ENCODE measurements at regions not wholly inside any gene's neighbourhood (a gene's known extent, or its start where the extent isn't known, plus 50 kb on each side); places are given as distances from the start of the nearest gene placed in this dataset.

DNA sequence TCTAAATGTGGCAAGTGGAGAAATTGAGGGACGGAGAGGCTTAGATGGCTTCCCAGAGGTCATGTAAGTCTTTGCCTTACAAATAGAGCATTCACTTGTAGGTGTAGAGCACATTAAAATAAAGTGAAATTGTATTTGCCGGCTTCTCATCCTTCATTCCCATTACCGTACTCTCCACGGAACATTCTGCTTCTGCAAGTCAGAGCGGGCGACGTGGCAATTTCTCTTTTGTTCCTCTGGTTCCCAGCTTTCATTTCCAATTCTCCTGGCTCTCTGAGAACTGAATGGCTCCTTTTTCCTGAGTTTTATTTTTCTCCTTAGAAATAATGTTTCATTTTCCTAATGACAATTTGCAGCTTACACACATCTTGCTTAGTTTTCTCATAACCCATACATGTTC lies 51.3 kb upstream of the PFKP start:
- DNase-seq (ENCODE audit: low spot score) = no peak

GRCh38 chr10:3014968-3015367 lies 52.4 kb upstream of the PFKP start:
- DNase-seq (ENCODE audit: low spot score) = no peak

DNA sequence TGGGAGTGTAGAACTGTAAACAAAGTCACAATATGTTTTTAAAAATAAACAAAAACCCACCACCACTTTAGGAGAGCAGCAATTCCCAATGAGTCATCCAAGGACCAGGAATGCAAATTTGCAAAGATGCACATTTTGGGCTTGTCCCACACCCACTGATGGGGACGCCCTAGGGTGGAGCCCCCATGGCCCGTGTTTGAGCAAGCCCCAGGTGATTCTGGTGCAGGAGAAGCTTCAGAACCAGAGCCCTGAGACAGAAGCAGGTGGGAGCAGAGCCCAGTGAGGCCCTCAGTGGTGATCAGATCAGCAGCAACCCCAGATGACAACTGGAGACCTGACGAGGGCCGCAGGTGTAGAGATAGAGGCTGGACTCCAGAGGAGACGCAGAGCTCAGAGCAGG lies 55.1 kb upstream of the PFKP start:
- DNase-seq (ENCODE audit: low spot score) = no peak

- no peak for DNase-seq (ENCODE audit: low spot score)
These were observed 56.4 kb upstream of the PFKP start for GRCh38 chr10:3010816-3011460.

GRCh38 chr10:3010334-3010733 lies 57.0 kb upstream of the PFKP start:
- DNase-seq (ENCODE audit: low spot score) = no peak

DNA sequence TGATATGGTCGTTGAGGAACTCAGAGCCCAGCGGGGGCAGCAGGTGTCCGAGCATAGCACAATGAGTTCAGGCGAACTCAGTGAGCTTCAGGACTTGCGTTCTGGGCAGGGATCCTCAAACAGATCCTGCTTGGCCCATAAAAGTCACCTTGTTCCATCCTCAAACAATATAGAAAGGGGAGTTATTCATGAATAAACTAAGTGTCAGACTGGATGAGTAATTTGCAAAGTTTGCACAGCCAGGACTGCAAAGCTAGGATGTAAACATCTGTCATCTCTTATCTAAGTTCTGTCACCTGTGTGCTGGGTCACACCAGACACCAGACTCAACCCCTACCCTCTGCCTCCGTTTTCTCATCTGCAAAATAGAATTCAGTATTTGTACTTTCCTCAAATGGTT lies 58.0 kb upstream of the PFKP start:
- no peak for DNase-seq (ENCODE audit: low spot score)

DNA sequence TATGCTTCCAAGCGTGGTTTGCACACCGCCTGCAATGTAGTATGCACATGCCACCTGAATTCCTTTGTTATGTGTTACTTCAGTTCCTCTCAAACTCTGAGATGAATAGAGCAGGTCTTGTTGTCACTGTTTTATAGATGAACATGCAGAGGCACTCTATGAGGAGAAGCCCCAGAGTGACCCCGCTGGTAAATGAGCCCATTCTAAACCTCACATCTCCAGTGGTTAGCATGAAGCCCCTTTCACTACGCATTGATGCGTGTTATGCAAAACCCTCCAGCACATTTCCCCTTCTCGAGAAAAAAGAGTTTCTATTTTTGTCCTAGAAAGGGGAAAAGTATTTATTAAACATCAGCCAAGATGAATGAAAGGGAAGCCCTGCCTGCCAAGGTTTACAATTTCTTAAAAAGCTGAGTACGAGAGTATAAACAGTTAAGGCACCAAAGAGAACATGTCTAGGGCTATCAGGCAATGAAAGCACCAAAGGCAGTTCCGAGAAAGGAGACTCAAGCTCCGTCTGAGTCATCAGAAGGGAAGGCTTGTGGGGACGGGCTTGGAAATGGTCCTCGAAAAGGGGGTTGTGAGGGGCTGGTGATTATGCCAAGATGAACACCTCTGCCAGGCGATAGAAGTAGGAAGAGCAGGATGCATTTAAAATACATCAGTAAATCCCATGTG lies 58.7 kb upstream of the PFKP start:
- peak; percentile 8 for DNase-seq (ENCODE audit: low spot score)

DNA sequence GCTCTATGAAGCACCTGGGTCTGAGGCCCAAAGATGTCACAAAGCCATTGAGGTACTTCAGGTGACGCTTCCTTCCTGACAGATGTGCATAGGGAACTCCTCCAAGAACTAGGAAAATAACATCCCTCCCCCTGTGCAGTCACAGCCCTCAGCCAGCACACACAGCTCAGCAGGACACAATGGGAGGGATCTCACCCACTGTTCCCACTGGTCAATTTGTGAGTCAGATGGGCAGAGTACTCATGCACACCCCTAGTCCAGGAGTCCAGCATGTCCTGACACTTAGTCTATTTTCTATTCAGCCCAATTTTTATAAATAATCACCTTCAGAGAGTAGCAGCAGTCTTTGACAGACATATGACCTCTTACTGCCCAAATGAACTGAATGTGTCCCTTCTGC lies 60.7 kb upstream of the PFKP start:
- DNase-seq (ENCODE audit: low spot score) = no peak

DNA sequence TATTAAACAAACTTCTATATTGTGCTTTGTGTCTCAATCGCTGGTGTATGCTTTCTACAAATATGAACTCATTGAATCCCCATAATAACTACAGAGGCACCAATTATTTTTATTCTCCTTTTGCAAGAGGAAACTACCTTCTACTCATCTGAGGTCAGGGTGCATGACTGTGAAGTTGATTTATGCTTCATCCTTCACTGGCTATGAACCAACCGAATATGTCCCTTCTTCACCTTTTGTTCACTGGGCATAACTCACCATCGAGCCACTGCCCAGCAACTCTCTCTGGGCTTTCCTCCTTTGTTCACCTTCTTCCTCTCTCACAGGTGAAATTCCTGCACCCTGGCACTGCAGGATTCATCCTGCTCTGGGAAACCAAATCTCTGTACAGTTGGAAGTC lies 61.3 kb upstream of the PFKP start:
- no peak for DNase-seq (ENCODE audit: low spot score)

GRCh38 chr10:3002304-3002703 lies 65.0 kb upstream of the PFKP start:
- DNase-seq (ENCODE audit: low spot score) = no peak

DNA sequence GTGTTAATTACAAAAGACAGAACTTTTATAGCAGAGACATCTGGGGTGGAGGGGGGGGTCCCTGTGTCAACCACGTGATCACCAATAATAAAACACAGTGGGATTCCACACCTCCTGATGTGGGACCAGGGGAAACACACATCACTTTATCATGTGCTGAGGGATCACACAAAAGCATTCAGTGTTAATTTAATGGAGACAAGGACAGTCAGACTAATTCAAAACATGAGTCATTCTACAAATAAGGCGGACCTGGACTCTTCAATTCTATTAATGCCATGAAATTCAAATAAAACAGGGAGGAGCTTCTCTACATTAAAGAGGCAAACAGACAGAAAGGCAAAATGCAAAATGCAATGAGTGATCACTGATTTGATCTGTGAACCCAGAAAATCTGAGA lies 67.3 kb upstream of the PFKP start:
- DNase-seq (ENCODE audit: low spot score) = no peak

- no peak for DNase-seq (ENCODE audit: low spot score)
These were observed 73.0 kb upstream of the PFKP start for GRCh38 chr10:2994221-2994961.

- DNase-seq (ENCODE audit: low spot score) = no peak
These were observed 73.7 kb upstream of the PFKP start for GRCh38 chr10:2993636-2994035.

- no peak for DNase-seq (ENCODE audit: low spot score)
These were observed 74.7 kb upstream of the PFKP start for GRCh38 chr10:2992401-2993198.

GRCh38 chr10:2990764-2991163 lies 76.6 kb upstream of the PFKP start:
- no peak for DNase-seq (ENCODE audit: low spot score)

GRCh38 chr10:2989292-2989947 lies 77.9 kb upstream of the PFKP start:
- DNase-seq (ENCODE audit: low spot score) = no peak

DNA sequence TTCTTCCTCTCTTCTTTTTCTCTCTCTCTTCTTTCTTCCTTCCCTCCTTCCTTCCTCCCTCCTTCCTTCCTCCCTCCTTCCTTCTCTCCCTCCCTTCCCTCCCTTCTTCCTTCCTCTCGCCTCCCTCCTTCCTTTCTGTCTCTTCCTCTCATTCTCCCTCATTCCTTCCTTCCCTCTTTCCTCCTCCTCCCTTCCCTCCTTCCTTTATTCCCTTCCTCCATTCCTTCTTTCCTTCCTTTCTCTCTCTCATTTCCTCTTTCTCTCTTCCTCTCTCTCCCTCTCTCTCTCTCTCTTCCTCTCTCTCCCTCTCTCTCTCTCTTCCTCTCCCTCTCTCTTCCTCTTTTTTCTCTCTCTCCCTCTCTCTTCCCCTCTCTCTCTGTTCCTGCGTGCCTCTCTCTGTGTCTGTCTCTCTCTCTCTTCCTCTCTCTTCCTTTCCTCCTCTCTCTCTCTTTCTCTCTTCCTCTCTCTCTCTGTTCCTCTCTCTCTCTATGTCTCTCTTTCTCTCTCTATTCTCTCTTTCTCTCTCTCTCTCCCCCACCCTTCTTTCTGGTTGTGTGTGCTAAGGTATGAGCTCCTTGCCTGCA lies 80.1 kb upstream of the PFKP start:
- no peak for DNase-seq (ENCODE audit: low spot score)

DNA sequence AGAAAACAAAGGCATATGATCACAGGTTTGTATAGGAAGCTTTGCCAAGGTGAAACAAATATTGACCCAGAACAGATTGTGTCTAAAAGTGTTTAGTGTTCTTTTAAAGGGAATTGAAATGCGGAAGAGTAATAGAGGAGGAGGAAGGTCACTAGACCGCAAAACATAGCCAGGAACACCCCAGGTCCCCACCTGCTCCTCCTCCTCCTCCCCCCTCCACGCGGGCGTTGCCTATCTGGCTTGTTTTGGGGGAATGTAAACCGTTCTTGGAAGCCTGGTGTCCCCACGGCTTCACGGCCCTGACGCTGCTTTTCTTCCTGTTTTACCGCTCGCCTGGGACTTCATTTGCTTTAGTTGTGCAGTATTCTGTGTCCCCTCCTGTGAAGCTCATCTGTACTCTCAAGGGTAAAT lies 81.0 kb upstream of the PFKP start:
- DNase-seq (ENCODE audit: low spot score) = peak; percentile 35

DNA sequence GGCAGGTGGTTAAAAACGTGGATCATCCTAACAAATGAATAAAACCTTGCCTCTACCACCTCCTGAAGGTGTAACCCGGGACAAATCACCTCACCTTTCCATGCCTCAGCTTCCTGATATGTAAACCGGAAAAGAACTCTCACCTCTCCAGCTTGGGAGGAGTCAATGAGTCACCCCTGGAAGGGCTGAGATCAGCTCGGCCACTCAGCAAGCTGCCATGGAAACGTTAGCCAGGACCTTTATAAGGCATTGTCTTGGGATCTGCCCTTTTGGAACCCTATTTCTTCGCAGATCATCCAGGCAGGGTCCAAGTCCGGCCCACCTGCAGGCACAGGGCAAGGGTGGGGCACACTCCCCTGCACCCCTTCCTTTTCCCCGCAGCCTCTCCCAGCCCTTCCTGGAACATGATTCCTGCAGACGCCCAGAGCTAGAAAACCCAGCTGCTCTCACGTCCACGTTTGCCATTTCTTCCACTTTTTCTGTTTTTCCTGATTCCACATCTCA lies 81.6 kb upstream of the PFKP start:
- peak; percentile 21 for DNase-seq (ENCODE audit: low spot score)

GRCh38 chr10:2984682-2985081 lies 82.7 kb upstream of the PFKP start:
- DNase-seq (ENCODE audit: low spot score) = no peak

DNA sequence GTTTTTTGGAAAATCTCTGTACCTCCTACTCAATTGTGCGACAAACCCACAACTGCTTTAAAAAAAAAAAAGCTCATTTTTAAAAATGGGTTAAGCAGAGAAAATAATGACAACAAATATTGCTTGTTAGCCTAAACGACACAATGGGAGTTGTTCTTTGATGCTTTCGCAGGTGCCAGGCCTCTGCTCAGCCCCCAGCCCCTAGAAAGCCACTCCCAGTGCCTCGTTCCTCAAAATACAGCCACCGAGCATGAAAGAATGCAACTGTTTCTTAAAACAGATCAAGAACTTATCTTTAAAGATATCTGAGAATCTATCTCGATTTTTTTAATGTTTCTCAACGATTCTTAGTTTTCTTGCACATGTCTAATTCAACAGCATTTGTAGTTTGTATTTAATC lies 85.2 kb upstream of the PFKP start:
- no peak for DNase-seq (ENCODE audit: low spot score)

Data from pons (tissue), 1 donor.